A673 (cell line): ENCODE measurements at regions not wholly inside any gene's neighbourhood (a gene's known extent, or its start where the extent isn't known, plus 50 kb on each side); places are given as distances from the start of the nearest gene placed in this dataset.
"Not testable (repeated sequence)": the region's sequence is repeated elsewhere in the genome, so short reads cannot be mapped to it uniquely, and the experiment has no call there.

Experiments
- BruUV-seq: library from RNA; stranded (reverse); fragments of 400-500 nt; replicated peaks from 2 replicates; lab custom pipeline; 2021; lab: Mats Ljungman, UMichigan
- CTCF ChIA-PET: fragments of 300-600 bp; sonication (Branson Sonifier 250); formaldehyde crosslinking; loops from one replicate; lab custom pipeline; 2022; ENCODE audit warnings: antibody characterized with exemption; lab: Charles Lee
- POLR2A ChIA-PET: fragments of 300-600 bp; sonication (Branson Sonifier 250); formaldehyde crosslinking; loops from one replicate; lab custom pipeline; 2022; ENCODE audit warnings: antibody characterized with exemption; ENCODE audit not compliant: low non-redundant PET; lab: Charles Lee
- DNase-seq: peaks from one replicate; pipeline ENCODE4 v3.0.0-alpha.2; 2015; ENCODE audit warnings: low spot score
- H3K27ac ChIP-seq: fragments of 200-600 bp; sonication (generic); 2 replicates; pipeline ENCODE4 v1.5.1; 2016; ENCODE audit warnings: mixed run types, low read depth, mild to moderate bottlenecking, mixed read lengths, antibody characterized with exemption, low read length; ENCODE audit not compliant: poor library complexity, severe bottlenecking
- H3K27me3 ChIP-seq: fragments of 200-600 bp; sonication (generic); replicated peaks from 2 replicates; pipeline ENCODE4 v1.6.1; 2017; ENCODE audit warnings: mixed run types, low read depth, mild to moderate bottlenecking, mixed read lengths, antibody characterized with exemption, low read length; ENCODE audit not compliant: insufficient read depth, poor library complexity
- H3K36me3 ChIP-seq: fragments of 200-600 bp; sonication (generic); 2 replicates; pipeline ENCODE4 v1.6.1; 2016; ENCODE audit warnings: mixed run types, mild to moderate bottlenecking, mixed read lengths, antibody characterized with exemption, low read length; ENCODE audit not compliant: insufficient read depth, poor library complexity, severe bottlenecking
- H3K4me1 ChIP-seq: fragments of 200-600 bp; sonication (generic); 2 replicates; pipeline ENCODE4 v1.6.1; 2017; ENCODE audit warnings: mixed run types, mild to moderate bottlenecking, mixed read lengths, antibody characterized with exemption, low read length; ENCODE audit not compliant: insufficient read depth, poor library complexity, severe bottlenecking
- H3K4me3 ChIP-seq: fragments of 200-600 bp; sonication (generic); 2 replicates; pipeline ENCODE4 v1.5.1; 2016; ENCODE audit warnings: low read depth, mixed run types, mild to moderate bottlenecking, mixed read lengths, low read length; ENCODE audit not compliant: poor library complexity, severe bottlenecking
- H3K9me3 ChIP-seq: fragments of 200-600 bp; sonication (generic); 2 replicates; pipeline ENCODE4 v1.6.1; 2016; ENCODE audit warnings: mixed run types, low read depth, mild to moderate bottlenecking, mixed read lengths, antibody characterized with exemption, low read length; ENCODE audit not compliant: poor library complexity, severe bottlenecking
- CTCF ChIP-seq: fragments of 300-800, 200-600 bp; sonication (generic); conservative IDR thresholded peaks from 2 replicates; pipeline ENCODE4 v1.5.1; 2017; ENCODE audit warnings: low read depth, mild to moderate bottlenecking, antibody characterized with exemption, low read length, moderate library complexity, mixed read lengths
- EZH2 ChIP-seq: fragments of 200-600 bp; sonication (generic); IDR thresholded peaks from 2 replicates; pipeline ENCODE4 v1.6.1; 2017; ENCODE audit warnings: borderline replicate concordance, low read depth, mild to moderate bottlenecking, mixed read lengths, antibody characterized with exemption, low read length; ENCODE audit not compliant: poor library complexity, severe bottlenecking
- intact Hi-C: fragments of 100-400 bp; cut with micrococcal nuclease; formaldehyde crosslinking; loops from one replicate; pipeline ENCODE4 v1.10.0; 2022; ENCODE audit not compliant: unreplicated experiment

- DNase-seq: no peak
- Histone ChIP-seq H3K36me3 (no peaks in the 10 kb centered on the region), H3K27me3 (no peaks in the 10 kb centered on the region), H3K9me3 (no peaks in the 10 kb centered on the region), H3K27ac (no peak overlapping the region), H3K4me3 (no peak overlapping the region), H3K4me1 (no peaks in the 10 kb centered on the region)
- POLR2A ChIA-PET: no interaction called here
- TF ChIP-seq CTCF (no peak), EZH2 (no peak)
- CTCF ChIA-PET: no interaction called here
- no TSS peak for BruUV-seq
- intact Hi-C loops: no loop called here
Observed at GRCh38 chr11:89633135-89633705, 76.9 kb upstream of the TRIM77 start.

- BruUV-seq, DNase-seq, H3K4me3 ChIP-seq, H3K27ac ChIP-seq, H3K36me3 ChIP-seq, H3K27me3 ChIP-seq, CTCF ChIA-PET, POLR2A ChIA-PET, H3K9me3 ChIP-seq, intact Hi-C loops, H3K4me1 ChIP-seq: not testable (repeated sequence)
Observed at GRCh38 chr11:89640777-89641176, 69.3 kb upstream of the TRIM77 start.

- H3K27ac ChIP-seq, H3K4me1 ChIP-seq, H3K4me3 ChIP-seq, H3K36me3 ChIP-seq, CTCF ChIA-PET, H3K27me3 ChIP-seq, DNase-seq, POLR2A ChIA-PET, intact Hi-C loops, H3K9me3 ChIP-seq, BruUV-seq: not testable (repeated sequence)
Observed at GRCh38 chr11:89648232-89648631, 61.9 kb upstream of the TRIM77 start.

- intact Hi-C loops, H3K4me1 ChIP-seq, DNase-seq, CTCF ChIA-PET, POLR2A ChIA-PET, H3K36me3 ChIP-seq, H3K27ac ChIP-seq, H3K27me3 ChIP-seq, BruUV-seq, H3K4me3 ChIP-seq, H3K9me3 ChIP-seq: not testable (repeated sequence)
Observed at GRCh38 chr11:89648996-89649395, 61.1 kb upstream of the TRIM77 start.

GRCh38 chr11:89654669-89655068, 55.4 kb upstream of the TRIM77 start:
- intact Hi-C loops, BruUV-seq, H3K36me3 ChIP-seq, H3K4me3 ChIP-seq, DNase-seq, H3K27me3 ChIP-seq, H3K9me3 ChIP-seq, H3K4me1 ChIP-seq, POLR2A ChIA-PET, CTCF ChIA-PET, H3K27ac ChIP-seq: not testable (repeated sequence)

GRCh38 chr11:89658767-89659166, 51.3 kb upstream of the TRIM77 start:
- H3K4me3 ChIP-seq, H3K36me3 ChIP-seq, CTCF ChIA-PET, H3K27ac ChIP-seq, H3K27me3 ChIP-seq, H3K9me3 ChIP-seq, BruUV-seq, intact Hi-C loops, H3K4me1 ChIP-seq, POLR2A ChIA-PET, DNase-seq: not testable (repeated sequence)

GRCh38 chr11:89659414-89659813, 50.7 kb upstream of the TRIM77 start:
- intact Hi-C loops, H3K27me3 ChIP-seq, H3K4me3 ChIP-seq, H3K9me3 ChIP-seq, POLR2A ChIA-PET, H3K4me1 ChIP-seq, DNase-seq, H3K27ac ChIP-seq, H3K36me3 ChIP-seq, BruUV-seq, CTCF ChIA-PET: not testable (repeated sequence)
